Smooth muscle cell (in vitro differentiated cells): ENCODE measurements at regions not wholly inside any gene's neighbourhood (a gene's known extent, or its start where the extent isn't known, plus 50 kb on each side); places are given as distances from the start of the nearest gene placed in this dataset.

Experiments
- DNase-seq: peaks from one replicate; lab custom pipeline; 2025; ENCODE audit not compliant: unreplicated experiment; lab: John Stamatoyannopoulos, UW
- H2AFZ ChIP-seq: fragments of 200-600 bp; sonication (generic); 2 replicates; pipeline ENCODE4 v1.6.0; 2016; ENCODE audit warnings: antibody characterized with exemption, low read depth, mild to moderate bottlenecking
- H3F3A ChIP-seq: fragments of 200-600 bp; sonication (generic); 2 replicates; pipeline ENCODE4 v1.6.0; 2017; ENCODE audit warnings: antibody characterized with exemption, low read depth
- H3K27ac ChIP-seq: fragments of 200-600 bp; sonication (generic); 2 replicates; pipeline ENCODE4 v1.5.1; 2016; ENCODE audit warnings: low read depth, mild to moderate bottlenecking
- H3K27me3 ChIP-seq: fragments of 200-600 bp; sonication (generic); 2 replicates; pipeline ENCODE4 v1.6.1; 2016; ENCODE audit warnings: low read depth, mild to moderate bottlenecking
- H3K36me3 ChIP-seq: fragments of 200-600 bp; sonication (generic); 2 replicates; pipeline ENCODE4 v1.5.1; 2016; ENCODE audit warnings: low read depth
- H3K4me1 ChIP-seq: fragments of 200-600 bp; sonication (generic); 2 replicates; pipeline ENCODE4 v1.5.1; 2016; ENCODE audit warnings: low read depth
- H3K4me2 ChIP-seq: fragments of 200-600 bp; sonication (generic); 2 replicates; pipeline ENCODE4 v1.6.0; 2016; ENCODE audit warnings: mild to moderate bottlenecking
- H3K4me3 ChIP-seq: fragments of 200-600 bp; sonication (generic); 2 replicates; pipeline ENCODE4 v1.5.1; 2016; ENCODE audit warnings: mild to moderate bottlenecking
- H3K79me2 ChIP-seq: fragments of 200-600 bp; sonication (generic); 2 replicates; pipeline ENCODE4 v1.6.0; 2016; ENCODE audit warnings: low read depth, mild to moderate bottlenecking
- H3K9ac ChIP-seq: fragments of 200-600 bp; sonication (generic); 2 replicates; pipeline ENCODE4 v1.6.0; 2016; ENCODE audit warnings: low read depth
- H3K9me3 ChIP-seq: fragments of 200-600 bp; sonication (generic); replicated peaks from 2 replicates; pipeline ENCODE4 v1.5.1; 2016; ENCODE audit warnings: low read depth
- H4K20me1 ChIP-seq: fragments of 200-600 bp; sonication (generic); 2 replicates; pipeline ENCODE4 v1.6.0; 2016; ENCODE audit warnings: low read depth
- CTCF ChIP-seq: fragments of 200-600 bp; sonication (generic); IDR thresholded peaks from 2 replicates; pipeline ENCODE4 v1.5.1; 2017; ENCODE audit warnings: borderline replicate concordance, mild to moderate bottlenecking, antibody characterized with exemption; ENCODE audit not compliant: insufficient read depth, poor library complexity, severe bottlenecking
- WGBS: methylation state at CpG from one replicate; pipeline ENCODE4 v1.1.7; 2016; ENCODE audit warnings: low lambda C conversion rate; 5-methylcytosine and 5-hydroxymethylcytosine counted together

- 22% methylated on average over 1 of the region's 1 CpG for WGBS
- H3K9me3 ChIP-seq: no peaks in the 10 kb centered on the region
These were observed 2227.9 kb upstream of the PCDH20 start for GRCh38 chr13:63643543-63643942.

GRCh38 chr13:63636316-63636993 lies 2220.8 kb upstream of the PCDH20 start:
- H3K27me3 ChIP-seq: no peaks in the 10 kb centered on the region
- H2AFZ ChIP-seq: peak overlapping the region; percentile 68
- H3F3A ChIP-seq: no peaks in the 10 kb centered on the region
- H3K27ac ChIP-seq: no peak overlapping the region
- TF ChIP-seq CTCF: no peak
- H3K79me2 ChIP-seq: no peaks in the 10 kb centered on the region
- 77% methylated on average over 6 of the region's 6 CpGs for WGBS
- no peak for DNase-seq
- H3K9me3 ChIP-seq: no peaks in the 10 kb centered on the region
- no peaks in the 10 kb centered on the region for H4K20me1 ChIP-seq
- peak overlapping the region; percentile 28 for H3K4me3 ChIP-seq
- no peaks in the 10 kb centered on the region for H3K4me1 ChIP-seq
- H3K4me2 ChIP-seq: peak overlapping the region; percentile 58
- no peaks in the 10 kb centered on the region for H3K36me3 ChIP-seq
- no peak overlapping the region for H3K9ac ChIP-seq

More at GRCh38 chr13:63643543-63643942, 2227.9 kb upstream of the PCDH20 start:
- Histone ChIP-seq H3F3A (no peaks in the 10 kb centered on the region), H2AFZ (peak overlapping the region; percentile 33), H3K27ac (no peak overlapping the region), H3K79me2 (no peaks in the 10 kb centered on the region), H3K27me3 (no peaks in the 10 kb centered on the region), H4K20me1 (no peaks in the 10 kb centered on the region), H3K4me3 (no peak overlapping the region), H3K9ac (no peak overlapping the region), H3K4me2 (no peak overlapping the region), H3K36me3 (no peaks in the 10 kb centered on the region), H3K4me1 (no peaks in the 10 kb centered on the region)
- no peak for TF ChIP-seq CTCF
- DNase-seq: no peak

- H3K9me3 ChIP-seq: no peaks in the 10 kb centered on the region
- H3K79me2 ChIP-seq: no peaks in the 10 kb centered on the region
- H3F3A ChIP-seq: no peaks in the 10 kb centered on the region
- H3K4me3 ChIP-seq: no peak overlapping the region
- DNase-seq: no peak
- H3K9ac ChIP-seq: no peak overlapping the region
- H3K4me2 ChIP-seq: no peak overlapping the region
- no peaks in the 10 kb centered on the region for H3K4me1 ChIP-seq
- H3K27me3 ChIP-seq: no peaks in the 10 kb centered on the region
- H2AFZ ChIP-seq: no peak overlapping the region
- TF ChIP-seq CTCF: no peak
- no peaks in the 10 kb centered on the region for H4K20me1 ChIP-seq
- no peaks in the 10 kb centered on the region for H3K36me3 ChIP-seq
- no peak overlapping the region for H3K27ac ChIP-seq
- WGBS: 80% methylated on average over 3 of the region's 3 CpGs
These were observed 2216.7 kb upstream of the PCDH20 start for GRCh38 chr13:63632321-63632720.

- no peaks in the 10 kb centered on the region for H3F3A ChIP-seq
- no peak overlapping the region for H3K4me2 ChIP-seq
- WGBS: 97% methylated on average over 3 of the region's 3 CpGs
These were observed 2215.4 kb upstream of the PCDH20 start for GRCh38 chr13:63631006-63631405.

More at GRCh38 chr13:63631006-63631405, 2215.4 kb upstream of the PCDH20 start:
- Histone ChIP-seq H3K4me3 (no peak overlapping the region), H3K9me3 (no peaks in the 10 kb centered on the region), H3K27ac (no peak overlapping the region), H3K36me3 (no peaks in the 10 kb centered on the region), H4K20me1 (no peaks in the 10 kb centered on the region), H2AFZ (no peak overlapping the region), H3K27me3 (no peaks in the 10 kb centered on the region), H3K79me2 (no peaks in the 10 kb centered on the region), H3K9ac (no peak overlapping the region), H3K4me1 (no peaks in the 10 kb centered on the region)
- DNase-seq: no peak
- no peak for TF ChIP-seq CTCF
